ENCODE measurements at regions not wholly inside any gene's neighbourhood (a gene's known extent, or its start where the extent isn't known, plus 50 kb on each side); places are given as distances from the start of the nearest gene placed in this dataset.

DNA sequence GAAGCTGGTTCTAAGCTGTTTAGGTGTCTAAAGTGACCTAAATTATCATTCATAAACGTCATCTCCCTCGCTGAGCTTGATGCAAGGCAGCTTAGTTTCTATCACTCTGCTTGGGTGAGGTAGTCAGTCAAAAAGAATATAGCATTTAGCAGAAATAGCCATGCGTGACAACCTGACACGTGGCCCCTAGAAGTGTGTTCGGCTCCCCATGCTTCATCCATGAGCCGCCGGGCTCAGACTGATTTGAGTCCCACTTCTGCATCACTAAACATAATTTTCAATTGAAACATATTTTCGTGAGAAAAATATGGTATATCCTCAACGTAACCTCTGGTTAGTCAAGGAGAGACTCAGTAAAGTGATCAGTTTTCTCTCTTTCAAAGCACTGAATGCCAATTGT is 459.8 kb downstream of the IRS2 start:
- TF ChIP-seq CTCF (IDR thresholded peaks at IDR 0.05) (no peak), POLR2A (IDR thresholded peaks at IDR 0.05) (no peak)
